ENCODE measurements at regions not wholly inside any gene's neighbourhood (a gene's known extent, or its start where the extent isn't known, plus 50 kb on each side); places are given as distances from the start of the nearest gene placed in this dataset.

- no peak overlapping the region for H3K4me3 ChIP-seq (ENCODE audit: low read length)
- no peak for TF ChIP-seq CTCF (conservative IDR thresholded peaks at IDR 0.05; ENCODE audit: low read length)
- no peak for DNase-seq (ENCODE audit: low read depth)
These were observed 78.0 kb downstream of the SEC16B start for GRCh38 chr1:177891809-177892208.

- TF ChIP-seq CTCF (conservative IDR thresholded peaks at IDR 0.05; ENCODE audit: low read length): no peak
- no peak for DNase-seq (ENCODE audit: low read depth)
These were observed 79.4 kb downstream of the SEC16B start for GRCh38 chr1:177890479-177890878.

GRCh38 chr1:177884479-177885021, 85.3 kb downstream of the SEC16B start:
- no peak for TF ChIP-seq CTCF (conservative IDR thresholded peaks at IDR 0.05; ENCODE audit: low read length)
- DNase-seq (ENCODE audit: low read depth): peak; percentile 62
- H3K4me3 ChIP-seq (ENCODE audit: low read length): no peak overlapping the region

More at GRCh38 chr1:177890479-177890878, 79.4 kb downstream of the SEC16B start:
- no peak overlapping the region for H3K4me3 ChIP-seq (ENCODE audit: low read length)

DNA sequence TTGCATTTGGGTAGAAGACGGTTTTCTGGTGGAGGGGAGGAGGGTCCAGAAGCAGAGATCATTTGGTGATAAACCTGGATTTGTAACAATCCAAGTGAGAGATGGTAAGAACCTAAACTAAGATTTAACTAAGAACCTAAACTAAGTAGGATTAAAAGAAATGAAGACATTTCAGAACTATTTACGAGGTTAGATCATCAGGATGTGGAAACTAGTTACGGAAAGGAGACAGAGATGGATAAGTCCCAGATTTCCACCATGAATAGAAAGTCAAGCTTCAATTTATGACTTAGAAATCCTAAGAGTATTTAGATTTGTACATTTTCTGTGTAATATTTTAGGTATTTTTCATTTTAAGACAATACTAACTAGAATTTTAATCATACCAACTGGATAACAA, 86.3 kb downstream of the SEC16B start:
- no peak for TF ChIP-seq CTCF (conservative IDR thresholded peaks at IDR 0.05; ENCODE audit: low read length)
- no peak for DNase-seq (ENCODE audit: low read depth)
- H3K4me3 ChIP-seq (ENCODE audit: low read length): no peak overlapping the region

GRCh38 chr1:177880339-177880891, 89.4 kb downstream of the SEC16B start:
- H3K4me3 ChIP-seq (ENCODE audit: low read length): no peak overlapping the region
- DNase-seq (ENCODE audit: low read depth): no peak
- no peak for TF ChIP-seq CTCF (conservative IDR thresholded peaks at IDR 0.05; ENCODE audit: low read length)

DNA sequence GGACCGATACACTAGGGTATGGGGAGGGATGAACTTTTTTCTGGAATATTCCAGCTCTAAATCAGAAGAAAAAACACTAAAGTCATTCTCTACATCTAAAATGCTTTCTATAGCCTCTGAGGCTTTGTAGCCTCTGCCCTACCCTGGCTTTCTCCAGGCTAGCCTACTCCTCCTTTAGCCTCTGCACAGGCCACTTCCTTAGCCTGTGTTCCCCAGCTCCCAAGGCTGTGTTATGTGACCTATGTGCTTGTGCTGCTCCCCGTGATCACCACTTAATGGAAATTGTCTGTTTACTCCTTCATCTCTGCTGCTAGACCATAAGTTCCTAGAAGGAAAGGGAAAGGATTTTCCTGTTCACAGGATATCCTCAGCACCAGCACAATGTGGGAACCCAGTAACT, 92.8 kb downstream of the SEC16B start:
- no peak for TF ChIP-seq CTCF (conservative IDR thresholded peaks at IDR 0.05; ENCODE audit: low read length)
- no peak overlapping the region for H3K4me3 ChIP-seq (ENCODE audit: low read length)
- no peak for DNase-seq (ENCODE audit: low read depth)

DNA sequence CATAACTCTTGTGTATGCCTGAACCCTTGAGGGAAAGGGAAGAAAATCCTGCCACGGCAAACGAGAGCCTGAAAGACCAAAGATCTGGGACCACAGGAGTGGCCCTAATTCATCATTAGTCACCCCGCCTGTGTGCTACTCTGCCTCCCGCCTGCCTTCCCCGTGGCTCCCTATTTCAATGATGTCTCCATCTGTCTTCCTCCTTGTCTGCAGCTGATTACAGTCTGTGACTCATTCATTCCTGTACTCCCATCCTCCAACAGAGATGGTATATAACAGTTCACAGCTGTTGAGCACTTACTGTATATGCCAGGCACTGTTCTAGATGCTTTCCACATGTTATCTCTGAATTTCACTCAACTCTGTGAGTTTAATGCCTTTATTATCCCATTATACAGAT, 96.6 kb downstream of the SEC16B start:
- DNase-seq (ENCODE audit: low read depth): peak; percentile 92
- H3K4me3 ChIP-seq (ENCODE audit: low read length): no peak overlapping the region
- no peak for TF ChIP-seq CTCF (conservative IDR thresholded peaks at IDR 0.05; ENCODE audit: low read length)

Measured in AG10803 (cell line).